LNCAP (cell line): ENCODE measurements at regions not wholly inside any gene's neighbourhood (a gene's known extent, or its start where the extent isn't known, plus 50 kb on each side); places are given as distances from the start of the nearest gene placed in this dataset.

ENCODE experiments used
- TF ChIP-seq, protein P1 (sequence below): fragments of 450-650 bp; IDR thresholded peaks from 2 replicates; pipeline ENCODE4 v1.5.1; 2017; ENCODE audit warnings: mild to moderate bottlenecking

DNA sequence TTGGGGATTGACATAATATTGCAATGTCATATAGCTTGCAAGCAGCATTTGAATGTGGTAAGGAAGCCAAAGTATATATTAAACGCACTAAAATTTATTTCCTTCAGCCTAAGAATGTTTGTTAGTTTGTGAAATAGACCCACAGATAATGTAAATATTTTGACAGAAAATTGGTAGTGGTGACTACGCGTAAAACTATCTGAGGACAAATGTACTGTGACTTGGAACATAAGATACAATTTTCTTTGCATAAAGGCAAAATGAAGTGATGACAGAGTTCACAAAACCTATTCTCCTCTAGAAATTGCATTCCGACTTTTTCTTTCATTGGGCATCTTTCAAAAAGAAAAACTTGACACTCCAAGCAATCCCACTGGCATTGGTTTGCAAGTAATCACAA lies 411.1 kb upstream of the LRATD1 start:
- TF ChIP-seq, protein P1, sequence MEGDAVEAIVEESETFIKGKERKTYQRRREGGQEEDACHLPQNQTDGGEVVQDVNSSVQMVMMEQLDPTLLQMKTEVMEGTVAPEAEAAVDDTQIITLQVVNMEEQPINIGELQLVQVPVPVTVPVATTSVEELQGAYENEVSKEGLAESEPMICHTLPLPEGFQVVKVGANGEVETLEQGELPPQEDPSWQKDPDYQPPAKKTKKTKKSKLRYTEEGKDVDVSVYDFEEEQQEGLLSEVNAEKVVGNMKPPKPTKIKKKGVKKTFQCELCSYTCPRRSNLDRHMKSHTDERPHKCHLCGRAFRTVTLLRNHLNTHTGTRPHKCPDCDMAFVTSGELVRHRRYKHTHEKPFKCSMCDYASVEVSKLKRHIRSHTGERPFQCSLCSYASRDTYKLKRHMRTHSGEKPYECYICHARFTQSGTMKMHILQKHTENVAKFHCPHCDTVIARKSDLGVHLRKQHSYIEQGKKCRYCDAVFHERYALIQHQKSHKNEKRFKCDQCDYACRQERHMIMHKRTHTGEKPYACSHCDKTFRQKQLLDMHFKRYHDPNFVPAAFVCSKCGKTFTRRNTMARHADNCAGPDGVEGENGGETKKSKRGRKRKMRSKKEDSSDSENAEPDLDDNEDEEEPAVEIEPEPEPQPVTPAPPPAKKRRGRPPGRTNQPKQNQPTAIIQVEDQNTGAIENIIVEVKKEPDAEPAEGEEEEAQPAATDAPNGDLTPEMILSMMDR: no peak

DNA sequence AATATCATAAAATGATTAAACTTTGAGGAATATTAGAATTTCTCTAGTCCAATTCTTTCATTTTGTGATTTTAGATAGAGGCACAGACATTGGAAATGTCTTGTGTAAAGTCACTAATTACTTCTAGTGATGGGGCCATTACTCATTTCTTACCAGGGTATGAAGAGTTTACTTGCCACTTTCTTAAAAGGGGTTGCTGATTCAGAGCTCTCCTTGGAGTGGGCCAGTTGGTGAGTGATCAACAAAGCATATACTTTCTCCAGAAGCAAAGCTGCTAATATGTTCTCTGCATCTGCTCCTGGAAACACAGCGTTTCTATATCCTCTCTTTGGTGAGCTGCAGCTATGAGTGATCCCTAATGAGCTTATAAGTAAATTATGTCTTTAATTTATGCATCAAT lies 408.9 kb upstream of the LRATD1 start:
- TF ChIP-seq, protein P1: no peak

DNA sequence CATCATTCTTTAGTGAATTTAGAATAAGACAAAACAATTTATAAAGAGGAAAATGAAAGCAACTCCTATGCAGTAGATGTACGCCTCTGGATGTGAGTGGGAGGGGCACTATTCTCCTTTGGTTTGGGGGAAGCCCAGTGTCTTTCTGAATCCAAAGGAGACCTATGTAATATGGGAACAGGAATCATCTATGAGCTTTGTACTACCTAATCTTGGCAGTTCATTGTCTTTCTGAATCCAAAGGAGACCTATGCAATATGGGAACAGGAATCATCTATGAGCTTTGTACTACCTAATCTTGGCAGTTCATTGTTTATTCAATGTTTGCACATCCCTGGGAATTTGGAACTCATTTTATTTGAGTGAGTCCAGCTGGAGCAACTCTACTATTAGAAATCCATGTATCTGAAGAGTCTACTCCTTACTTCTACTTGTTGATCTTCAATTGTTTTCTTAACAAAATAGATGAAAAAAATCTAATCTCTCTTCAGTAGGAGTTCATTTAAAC lies 401.1 kb upstream of the LRATD1 start:
- TF ChIP-seq, protein P1: no peak

DNA sequence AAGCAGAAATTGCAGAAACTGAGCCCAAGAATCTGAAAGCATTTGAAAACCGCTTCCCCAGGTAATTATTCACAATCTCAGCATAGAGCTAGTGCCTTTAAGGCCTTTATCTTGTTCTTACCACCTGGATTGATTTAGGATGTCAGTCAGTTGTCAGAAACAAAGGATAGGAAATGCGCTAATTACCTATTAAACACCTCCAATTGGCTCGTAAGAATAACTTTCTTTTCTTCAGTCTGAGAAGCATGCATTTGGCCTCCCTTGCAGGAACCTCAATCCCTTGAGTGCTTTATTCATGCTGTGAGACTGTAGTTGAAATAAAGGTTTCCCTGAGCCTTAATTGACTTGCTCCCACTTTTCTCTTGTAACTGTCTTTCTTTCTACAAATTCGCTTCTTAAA lies 400.3 kb upstream of the LRATD1 start:
- TF ChIP-seq, protein P1: no peak

DNA sequence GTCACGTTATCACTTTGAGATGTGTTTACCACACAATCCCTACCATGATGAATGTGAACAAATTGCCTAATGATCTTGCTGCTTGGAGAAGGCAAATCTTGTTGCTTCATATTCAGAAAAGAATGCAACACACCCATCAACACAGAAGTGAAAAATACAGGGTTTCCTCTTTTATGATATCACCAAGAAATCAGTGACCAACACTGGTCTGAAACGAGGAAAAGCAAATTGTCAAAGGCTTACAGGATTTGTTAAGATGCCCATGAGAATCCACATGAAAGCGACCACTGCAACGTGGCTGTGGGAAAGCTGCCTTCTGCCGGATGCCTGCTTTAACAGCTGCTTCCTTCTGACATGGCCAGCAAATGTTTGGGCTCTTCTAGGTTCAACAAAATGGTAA lies 397.6 kb upstream of the LRATD1 start:
- TF ChIP-seq, protein P1: no peak

DNA sequence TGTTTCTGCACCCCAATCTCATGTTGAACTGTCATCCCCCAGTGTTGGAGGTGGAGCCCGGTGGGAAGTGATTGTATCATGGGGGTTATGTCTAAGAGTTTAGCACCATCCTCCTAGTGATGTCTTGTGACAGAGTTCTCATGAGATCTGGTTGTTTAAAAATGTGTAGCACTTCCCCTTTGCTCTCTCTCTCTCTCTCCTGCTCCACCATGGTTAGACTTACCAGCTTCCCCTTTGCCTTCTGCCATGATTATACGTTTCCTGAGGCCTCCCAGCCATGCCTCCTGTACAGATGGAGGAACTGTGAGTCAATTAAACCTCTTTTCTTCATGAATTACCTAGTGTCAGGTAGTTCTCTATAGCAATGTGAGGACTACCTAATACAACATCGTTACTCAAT lies 396.9 kb upstream of the LRATD1 start:
- TF ChIP-seq, protein P1: no peak

DNA sequence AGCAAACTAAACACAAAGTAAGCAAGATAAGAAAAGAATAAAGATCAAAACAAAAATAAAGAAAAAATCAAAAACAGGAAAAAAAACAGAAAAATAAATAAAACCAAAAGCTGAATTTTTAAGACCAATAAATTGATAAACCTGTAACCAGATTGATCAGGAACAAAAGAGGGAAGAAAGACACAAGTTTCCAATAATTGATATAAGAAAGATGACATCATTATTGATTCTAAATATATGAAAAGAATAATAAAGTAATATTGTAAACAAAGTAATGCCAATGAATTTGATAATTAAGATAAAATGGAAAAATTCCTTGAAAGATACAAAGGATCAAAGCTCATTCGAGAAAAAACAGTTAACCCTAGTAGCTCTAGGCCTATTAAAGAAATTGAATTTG lies 394.6 kb upstream of the LRATD1 start:
- TF ChIP-seq, protein P1: no peak

DNA sequence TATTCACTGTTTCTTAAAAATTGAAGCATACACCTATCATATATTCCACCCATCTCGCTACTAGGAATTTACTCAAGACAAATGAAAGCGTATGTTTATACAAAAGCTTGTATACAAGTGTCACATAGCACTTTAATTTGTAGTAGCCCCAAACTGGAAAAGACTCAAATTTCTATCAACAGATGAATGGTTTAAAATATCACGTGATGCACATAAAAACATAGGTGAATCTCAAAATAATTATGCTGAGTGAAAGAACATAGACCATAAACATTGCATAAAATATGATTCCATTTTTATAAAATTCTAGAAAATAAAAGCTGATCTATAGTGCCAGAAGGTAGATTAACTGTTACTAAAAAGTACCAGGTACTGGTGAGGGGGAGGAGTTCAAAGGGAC lies 392.9 kb upstream of the LRATD1 start:
- TF ChIP-seq, protein P1: no peak
